CD4-positive, alpha-beta T cell treated with Interleukin-6 for 4 hours (primary cell): ENCODE measurements at regions not wholly inside any gene's neighbourhood (a gene's known extent, or its start where the extent isn't known, plus 50 kb on each side); places are given as distances from the start of the nearest gene placed in this dataset.

Experiments
- DNase-seq: peaks from one replicate; pipeline ENCODE4 v3.0.0-alpha.2; 2020; ENCODE audit warnings: mixed read lengths

- DNase-seq: no peak
Observed at GRCh38 chr2:196249860-196250259, 78.5 kb upstream of the STK17B start.

DNA sequence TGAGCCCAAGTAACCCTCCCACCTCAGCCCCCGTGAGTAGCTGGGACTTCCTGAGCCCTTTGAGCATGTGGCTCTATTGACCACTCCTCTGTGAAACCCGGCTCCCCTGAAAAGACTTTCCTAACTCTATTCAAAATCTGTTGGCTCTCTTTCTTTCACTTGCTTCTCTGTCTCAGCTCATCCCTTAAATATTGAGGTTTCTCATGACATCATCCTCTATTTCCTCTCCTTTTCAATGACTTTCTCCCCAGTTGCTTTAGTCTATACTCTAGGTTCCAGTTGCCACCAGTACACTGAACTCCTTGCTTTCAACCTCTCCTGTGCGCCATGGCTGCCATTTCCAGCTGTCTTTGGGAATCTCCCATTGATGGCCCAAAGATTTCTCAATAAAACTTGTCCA lies 79.8 kb upstream of the STK17B start:
- no peak for DNase-seq

DNA sequence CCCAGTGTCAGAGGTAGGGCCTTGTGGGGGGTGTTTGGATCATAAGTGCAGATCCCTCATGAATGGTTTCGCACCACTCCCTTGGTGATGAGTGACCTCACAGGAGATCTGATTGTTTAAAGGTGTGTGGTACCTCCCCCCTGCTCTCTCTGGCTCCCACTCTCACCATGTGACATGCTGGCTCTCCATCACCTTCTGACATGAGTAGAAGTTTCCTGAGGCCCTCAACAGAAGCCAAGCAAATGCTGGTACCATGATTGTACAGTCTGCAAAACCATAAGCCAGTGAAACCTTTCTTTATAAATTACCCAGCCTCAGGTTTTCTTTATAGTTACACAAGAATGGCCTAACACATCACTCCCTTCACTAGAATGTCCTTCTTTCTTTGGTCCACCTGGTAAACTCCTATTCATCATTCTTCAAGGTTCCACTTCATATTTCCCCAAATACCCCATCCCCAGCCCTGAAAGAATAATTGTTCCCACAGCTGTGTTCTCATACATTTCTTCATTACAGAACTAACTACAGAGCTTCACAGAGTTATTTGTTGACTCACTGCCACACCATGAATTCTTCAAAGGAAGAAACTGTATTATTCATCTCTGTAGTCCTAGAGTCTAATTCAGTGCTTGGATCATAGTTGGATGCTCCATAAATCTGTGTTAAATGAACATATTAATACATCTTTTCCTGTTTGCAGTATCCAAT lies 81.2 kb upstream of the STK17B start:
- DNase-seq: no peak

- DNase-seq: no peak
Observed at GRCh38 chr2:196253116-196253480, 81.7 kb upstream of the STK17B start.

DNA sequence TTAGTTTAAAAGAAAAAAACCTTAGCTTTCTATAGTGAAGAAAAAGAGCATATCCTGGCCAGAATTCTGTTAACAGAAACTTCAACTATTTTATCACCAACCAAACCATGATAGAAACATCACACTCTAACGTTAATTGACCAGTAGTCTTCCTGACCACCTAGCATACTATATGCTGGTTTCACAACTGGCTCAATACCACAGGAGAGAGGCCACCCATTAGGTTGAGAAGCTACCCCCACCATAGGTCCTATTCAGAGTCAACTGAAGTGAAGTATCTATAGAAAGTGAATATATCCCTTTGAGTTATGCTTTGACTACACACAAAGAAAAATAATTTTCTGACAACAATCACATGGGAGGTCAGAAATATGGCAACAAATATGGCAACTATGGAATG lies 85.2 kb upstream of the STK17B start:
- no peak for DNase-seq

- no peak for DNase-seq
Observed at GRCh38 chr2:196257086-196257485, 85.7 kb upstream of the STK17B start.

- DNase-seq: no peak
Observed at GRCh38 chr2:196258407-196258806, 87.0 kb upstream of the STK17B start.

DNA sequence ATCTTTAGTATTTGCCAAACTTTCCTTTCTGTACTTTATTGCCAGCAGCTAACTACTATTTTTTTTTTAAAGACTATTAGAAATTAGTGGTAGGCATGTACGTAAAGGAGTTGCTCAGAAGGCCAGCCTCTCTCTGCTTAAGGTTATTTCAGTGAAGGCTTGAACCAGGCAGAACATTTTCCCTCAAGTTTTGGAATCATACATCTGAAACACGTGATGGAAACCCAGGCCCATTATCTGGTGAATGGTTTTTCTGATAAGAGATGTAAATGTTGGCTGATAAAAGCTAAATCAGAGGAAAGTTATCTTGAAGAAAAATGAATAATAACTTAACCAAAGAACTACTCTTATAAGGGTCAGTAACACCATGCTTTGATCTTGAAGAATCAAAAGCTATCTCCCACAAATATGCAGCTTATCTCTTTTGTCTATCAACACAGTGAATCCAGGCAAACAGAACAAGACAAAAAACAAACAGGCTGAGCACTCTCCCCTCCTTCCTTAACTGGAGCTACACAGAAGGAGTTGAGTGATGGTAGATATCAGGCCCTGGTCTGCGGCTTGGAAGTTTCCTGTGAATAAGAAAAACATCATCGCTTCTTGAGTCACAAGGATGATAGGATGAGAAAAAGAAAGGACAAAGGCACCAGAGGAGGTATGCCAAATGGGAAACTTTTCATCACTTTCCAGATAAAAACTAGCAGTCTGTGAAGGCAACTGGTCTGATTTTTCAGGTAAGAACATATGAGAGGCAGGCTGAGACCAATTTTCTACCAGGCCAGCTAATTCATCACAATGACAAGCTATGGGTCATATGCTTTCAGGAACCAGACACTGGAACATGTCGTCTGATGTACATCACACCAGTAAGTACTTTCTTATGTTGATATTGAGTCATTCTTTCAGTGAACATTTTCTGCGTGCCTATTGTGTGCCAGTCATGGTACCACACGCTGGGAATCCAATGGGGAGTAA lies 88.4 kb upstream of the STK17B start:
- peak; percentile 63 for DNase-seq

- peak; percentile 32 for DNase-seq
Observed at GRCh38 chr2:196260546-196260945, 89.2 kb upstream of the STK17B start.

GRCh38 chr2:196262606-196263005 lies 91.2 kb upstream of the STK17B start:
- DNase-seq: no peak

DNA sequence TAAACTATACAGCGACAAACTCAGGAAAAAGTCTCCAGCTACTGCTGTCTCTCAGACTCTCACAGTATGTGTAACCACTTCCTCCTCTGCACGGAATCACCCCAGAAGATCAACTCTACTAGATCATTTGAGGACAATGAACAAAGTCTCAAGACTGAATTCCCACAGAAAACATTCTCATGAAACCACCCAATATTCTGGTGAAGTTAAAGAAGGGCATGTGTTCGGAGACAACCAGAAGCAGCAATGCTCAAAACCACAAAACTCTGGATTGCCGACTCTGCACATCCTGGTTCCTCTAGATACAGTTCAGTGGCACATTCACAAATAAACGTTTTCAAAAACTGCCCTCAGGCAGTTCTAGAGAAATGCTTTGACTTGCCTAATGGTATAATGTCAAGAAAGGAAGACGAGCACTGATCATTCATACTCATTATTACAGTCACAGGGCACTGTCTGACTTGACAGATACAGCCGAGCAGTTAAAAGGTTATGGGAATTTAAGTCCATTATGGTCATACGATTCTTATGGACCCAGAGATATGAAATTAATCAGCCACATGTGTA lies 91.9 kb upstream of the STK17B start:
- peak; percentile 59 for DNase-seq

DNA sequence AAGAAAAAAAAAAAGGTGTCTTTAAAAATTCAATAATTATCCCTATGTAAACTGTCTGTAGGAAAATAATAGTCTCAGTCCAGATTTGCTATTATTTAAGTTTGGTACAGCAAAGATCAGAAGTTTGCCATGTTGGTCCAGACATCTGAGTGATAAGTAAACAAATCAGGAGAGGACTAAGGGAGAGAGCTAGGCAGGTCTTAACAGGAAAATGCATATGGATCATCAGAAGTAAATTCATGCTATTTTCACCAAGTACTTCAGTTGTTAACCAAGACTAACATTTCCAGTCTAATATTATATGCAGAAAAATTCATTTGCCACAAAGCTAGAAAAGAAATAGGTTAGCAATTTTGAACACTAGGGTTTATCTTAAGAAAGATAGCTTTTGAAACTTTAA lies 95.0 kb upstream of the STK17B start:
- DNase-seq: no peak

DNA sequence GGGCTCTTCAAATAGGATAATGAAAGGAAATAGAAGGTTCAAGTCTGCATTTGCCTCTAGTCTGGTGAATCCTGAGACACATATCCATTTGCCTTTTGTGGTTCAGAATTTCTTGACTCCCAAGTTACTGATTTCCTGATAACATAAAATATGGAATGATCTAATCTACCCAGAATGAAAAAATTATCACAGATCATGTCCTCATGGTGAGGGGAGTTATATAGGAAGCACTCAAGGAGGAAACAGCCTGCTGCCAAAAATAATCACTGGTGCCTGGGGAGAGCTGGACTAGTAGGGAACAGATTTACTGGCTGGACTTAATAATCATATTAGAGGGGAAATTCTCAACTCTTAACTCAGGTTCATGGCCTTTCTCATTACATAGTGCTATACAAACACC lies 95.5 kb upstream of the STK17B start:
- DNase-seq: no peak

DNA sequence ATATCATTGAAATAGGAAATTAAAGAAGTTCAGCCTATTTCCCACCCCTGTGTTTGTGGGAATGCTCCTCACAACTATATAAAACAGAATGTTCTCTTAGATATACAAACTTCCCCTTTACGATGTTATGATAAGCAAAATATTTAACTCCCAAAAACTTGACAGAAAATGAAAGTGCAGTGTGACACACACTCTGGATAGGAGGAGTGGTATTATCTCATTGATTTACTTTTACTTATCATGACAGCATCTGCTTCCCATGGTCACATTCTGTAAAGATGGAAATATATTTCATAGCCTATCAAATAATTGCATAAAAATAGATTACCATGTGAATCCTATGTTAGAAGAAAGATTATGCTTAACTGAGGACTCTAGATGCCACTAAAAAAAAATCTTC lies 96.6 kb upstream of the STK17B start:
- DNase-seq: no peak

DNA sequence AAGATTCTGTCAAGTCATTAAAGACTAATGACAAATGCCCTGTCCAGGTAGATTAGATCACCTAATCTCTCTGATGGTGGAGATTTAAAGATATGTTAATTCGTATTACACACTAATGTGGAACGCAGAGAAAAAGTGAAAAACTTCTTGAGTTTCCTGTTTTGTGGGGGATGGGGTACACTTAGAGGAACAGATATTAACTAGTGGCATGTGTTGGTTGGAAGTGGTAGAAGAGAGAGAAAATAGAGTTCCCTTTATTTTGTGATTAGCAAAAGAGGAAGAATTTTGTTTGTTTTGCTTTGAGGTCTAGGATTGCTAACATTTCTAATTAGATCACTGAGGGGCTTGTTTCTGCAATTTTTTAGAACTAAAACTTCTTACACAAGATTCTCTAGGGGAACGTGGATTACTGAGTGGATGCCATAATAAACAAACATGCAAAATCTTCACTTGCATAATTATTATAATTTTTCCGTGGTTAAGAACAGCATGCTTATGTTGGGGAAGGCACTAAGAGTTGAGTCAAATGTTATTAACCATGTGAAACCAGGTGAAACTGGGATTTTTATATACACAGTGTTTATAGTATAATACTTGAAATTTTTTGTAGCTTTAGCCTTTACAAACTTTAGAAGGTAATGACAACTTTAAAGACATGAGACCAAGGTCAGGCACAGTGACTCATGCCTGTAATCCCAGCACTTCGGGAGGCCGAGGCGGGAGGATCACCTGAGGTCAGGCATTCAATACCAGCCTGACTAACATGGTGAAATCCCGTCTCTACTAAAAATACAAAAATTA lies 97.4 kb upstream of the STK17B start:
- DNase-seq: no peak

DNA sequence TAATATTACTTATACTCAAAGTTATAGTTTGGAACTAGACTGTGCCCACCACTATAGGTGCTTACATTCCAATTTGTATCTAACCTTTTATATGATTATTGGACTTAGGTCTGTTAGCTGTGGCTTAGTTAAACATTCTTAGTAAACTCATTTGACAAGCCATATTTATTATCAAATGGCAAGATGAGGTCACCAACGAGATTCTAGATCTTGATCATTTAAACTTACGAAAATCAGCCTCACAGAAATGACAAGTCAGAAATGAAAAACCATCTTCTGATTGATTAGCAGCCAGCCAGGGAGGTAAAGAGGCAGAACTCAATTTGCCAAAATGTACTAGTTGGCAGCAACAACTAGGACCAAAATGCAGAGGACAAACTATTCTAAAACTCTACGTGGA lies 100.4 kb upstream of the STK17B start:
- DNase-seq: no peak

GRCh38 chr2:196274387-196274809 lies 103.0 kb upstream of the STK17B start:
- peak; percentile 30 for DNase-seq

- DNase-seq: no peak
Observed at GRCh38 chr2:196275646-196276352, 104.4 kb upstream of the STK17B start.

- no peak for DNase-seq
Observed at GRCh38 chr2:196276421-196276820, 105.0 kb upstream of the STK17B start.

GRCh38 chr2:196277002-196277401 lies 105.6 kb upstream of the STK17B start:
- peak; percentile 47 for DNase-seq

GRCh38 chr2:196278491-196278911 lies 107.1 kb upstream of the STK17B start:
- peak; percentile 34 for DNase-seq

- no peak for DNase-seq
Observed at GRCh38 chr2:196279541-196279940, 108.2 kb upstream of the STK17B start.
